ENCODE measurements at regions not wholly inside any gene's neighbourhood (a gene's known extent, or its start where the extent isn't known, plus 50 kb on each side); places are given as distances from the start of the nearest gene placed in this dataset.

DNA sequence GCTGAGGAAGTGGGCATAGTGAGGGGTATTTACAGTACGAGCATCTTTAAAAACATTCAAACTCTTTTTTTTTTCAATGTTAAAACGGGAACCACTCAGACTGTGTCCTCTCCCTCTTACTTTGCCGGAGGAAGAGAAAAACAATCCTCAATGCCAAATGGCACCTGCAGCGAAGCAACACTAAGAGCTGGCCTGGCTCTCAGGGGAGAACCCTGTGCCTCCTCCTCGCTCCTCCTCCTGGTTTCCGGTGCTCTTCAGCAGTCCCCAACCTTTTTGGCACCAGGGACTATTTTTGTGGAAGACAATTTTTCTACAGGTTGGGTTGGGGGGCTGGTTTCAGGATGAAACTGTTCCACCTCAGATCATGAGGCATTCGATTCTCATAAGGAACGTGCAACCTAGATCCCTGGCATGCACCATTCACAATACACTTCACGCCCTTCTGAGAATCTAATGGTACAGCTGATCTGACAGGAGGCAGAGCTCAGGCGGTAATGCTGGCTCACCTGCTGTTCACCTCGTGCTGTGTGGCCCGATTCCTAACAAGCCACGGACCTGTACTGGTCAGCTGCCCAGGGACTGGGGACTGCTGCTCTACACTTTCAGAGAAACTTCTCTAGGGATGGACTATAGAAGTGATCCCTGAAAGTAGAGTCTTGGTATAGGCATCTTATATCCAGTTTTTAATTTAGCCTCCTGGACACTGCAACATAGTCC, 404.1 kb downstream of the RAPGEF2 start:
- H3K4me3 ChIP-seq (ENCODE audit: low read length) = no peak overlapping the region
- no peak for DNase-seq (ENCODE audit: low read depth)
- TF ChIP-seq CTCF (IDR thresholded peaks at IDR 0.05; ENCODE audit: insufficient read depth, low read depth, low read length, missing control alignments) = no peak

- no peak for DNase-seq (ENCODE audit: low read depth)
- no peak for TF ChIP-seq CTCF (IDR thresholded peaks at IDR 0.05; ENCODE audit: insufficient read depth, low read depth, low read length, missing control alignments)
- H3K4me3 ChIP-seq (ENCODE audit: low read length) = no peak overlapping the region
Measured at GRCh38 chr4:159508917-159509500, 406.1 kb downstream of the RAPGEF2 start.

- no peak for DNase-seq (ENCODE audit: low read depth)
- no peak for TF ChIP-seq CTCF (IDR thresholded peaks at IDR 0.05; ENCODE audit: insufficient read depth, low read depth, low read length, missing control alignments)
- H3K4me3 ChIP-seq (ENCODE audit: low read length) = no peak overlapping the region
Measured at GRCh38 chr4:159512348-159512747, 409.5 kb downstream of the RAPGEF2 start.

- no peak overlapping the region for H3K4me3 ChIP-seq (ENCODE audit: low read length)
- no peak for TF ChIP-seq CTCF (IDR thresholded peaks at IDR 0.05; ENCODE audit: insufficient read depth, low read depth, low read length, missing control alignments)
- DNase-seq (ENCODE audit: low read depth) = no peak
Measured at GRCh38 chr4:159515314-159516025, 412.6 kb downstream of the RAPGEF2 start.

GRCh38 chr4:159516556-159517140, 413.8 kb downstream of the RAPGEF2 start:
- no peak overlapping the region for H3K4me3 ChIP-seq (ENCODE audit: low read length)
- no peak for TF ChIP-seq CTCF (IDR thresholded peaks at IDR 0.05; ENCODE audit: insufficient read depth, low read depth, low read length, missing control alignments)
- DNase-seq (ENCODE audit: low read depth) = no peak

DNA sequence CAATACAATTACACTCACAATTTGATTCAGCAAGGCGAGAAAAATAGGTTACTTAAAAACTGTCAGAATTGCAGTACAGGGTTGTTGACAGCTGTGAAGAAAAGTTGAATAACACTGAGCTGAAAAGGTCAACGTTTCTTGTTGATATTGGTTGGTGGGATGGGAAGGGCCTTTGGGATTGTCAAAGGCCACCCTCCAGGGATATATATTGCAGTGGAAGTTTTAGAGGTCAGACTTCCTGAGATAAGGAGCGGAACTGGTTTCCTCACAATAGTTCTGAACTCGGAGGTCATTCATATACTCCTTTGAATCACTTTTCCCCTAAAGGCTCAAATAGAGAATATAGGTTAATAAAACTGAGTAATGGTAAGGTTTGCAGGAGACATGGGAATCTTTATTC, 417.2 kb downstream of the RAPGEF2 start:
- TF ChIP-seq CTCF (IDR thresholded peaks at IDR 0.05; ENCODE audit: insufficient read depth, low read depth, low read length, missing control alignments) = no peak
- H3K4me3 ChIP-seq (ENCODE audit: low read length) = no peak overlapping the region
- no peak for DNase-seq (ENCODE audit: low read depth)
